ENCODE measurements at regions not wholly inside any gene's neighbourhood (a gene's known extent, or its start where the extent isn't known, plus 50 kb on each side); places are given as distances from the start of the nearest gene placed in this dataset.

- DNase-seq: no peak
Measured at GRCh38 chr3:187906416-187906815, 161.1 kb upstream of the BCL6 start.

DNA sequence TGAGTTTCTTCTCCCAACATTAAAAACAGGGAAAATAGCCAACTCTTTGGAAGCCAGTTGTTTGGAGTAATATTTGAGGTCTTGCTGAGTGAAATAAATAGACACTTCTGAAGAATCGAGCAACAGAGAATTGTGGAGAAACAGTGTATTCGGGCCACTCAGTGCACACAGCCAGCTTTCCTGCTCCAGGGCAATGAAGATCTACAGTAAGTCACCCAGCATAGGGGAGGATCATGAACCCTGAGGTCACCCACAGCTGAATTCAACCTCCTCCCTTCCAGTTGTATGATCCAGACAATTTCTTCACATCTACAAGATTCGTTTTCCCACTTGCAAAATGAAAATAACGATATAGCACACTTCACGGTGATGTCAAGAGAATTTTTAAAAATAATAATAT, 161.7 kb upstream of the BCL6 start:
- DNase-seq: no peak

DNA sequence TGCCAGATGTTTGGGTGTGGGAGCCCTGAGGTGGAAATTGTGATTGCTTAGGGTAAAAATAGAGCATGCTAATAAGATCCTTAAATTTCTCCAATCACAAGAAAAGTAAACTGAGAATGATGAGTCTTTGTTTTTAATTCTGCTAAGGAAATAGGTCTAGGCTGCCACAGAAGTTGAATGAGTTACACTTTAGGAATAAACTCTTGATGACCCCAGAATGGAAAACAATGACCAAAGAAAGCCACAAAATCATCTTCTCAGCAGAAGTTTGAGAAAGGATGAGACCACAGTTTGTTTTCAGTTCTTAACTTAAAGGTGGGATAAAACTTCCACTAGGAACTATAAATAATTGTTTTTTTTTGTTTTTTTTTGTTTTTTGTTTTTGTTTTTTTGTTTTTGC, 164.6 kb upstream of the BCL6 start:
- no peak for DNase-seq

DNA sequence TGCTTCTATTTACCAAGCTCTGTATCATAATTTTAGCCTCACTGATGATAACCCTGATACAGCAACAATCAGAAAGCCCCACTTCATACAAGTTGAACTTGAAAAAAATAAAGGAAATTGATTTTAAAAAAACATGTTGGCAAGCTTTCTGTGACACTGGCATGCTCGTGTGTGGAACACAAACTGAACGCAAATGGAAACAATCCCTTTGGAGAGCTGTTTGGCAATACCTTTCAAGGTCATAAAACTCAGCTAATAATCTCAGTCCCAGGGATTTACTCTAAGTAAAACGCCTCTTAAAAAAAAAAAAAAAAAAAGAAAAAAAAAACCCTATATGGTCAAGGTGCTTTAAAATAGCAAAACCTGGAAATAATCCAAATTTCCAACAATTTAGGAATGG, 166.7 kb upstream of the BCL6 start:
- no peak for DNase-seq

DNA sequence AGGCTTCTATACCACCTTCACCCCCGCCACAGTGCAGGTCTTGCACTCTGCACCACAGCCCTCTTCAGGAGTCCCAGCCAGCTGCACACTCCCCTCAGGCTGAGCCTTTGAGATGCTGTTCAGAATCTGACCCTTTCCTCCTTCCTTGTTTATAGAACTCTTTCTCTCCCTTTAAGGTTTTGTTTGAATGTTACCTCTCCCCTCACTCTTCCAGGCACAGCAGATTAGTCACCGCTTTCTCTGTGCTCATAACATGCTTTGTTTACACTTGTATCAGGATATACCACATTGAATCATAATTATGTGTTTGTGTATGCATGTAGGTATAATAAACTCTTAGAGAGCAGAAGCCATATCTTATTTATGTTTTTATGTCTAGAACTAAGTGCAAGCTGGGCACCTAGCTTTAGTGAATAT, 168.4 kb upstream of the BCL6 start:
- no peak for DNase-seq

DNA sequence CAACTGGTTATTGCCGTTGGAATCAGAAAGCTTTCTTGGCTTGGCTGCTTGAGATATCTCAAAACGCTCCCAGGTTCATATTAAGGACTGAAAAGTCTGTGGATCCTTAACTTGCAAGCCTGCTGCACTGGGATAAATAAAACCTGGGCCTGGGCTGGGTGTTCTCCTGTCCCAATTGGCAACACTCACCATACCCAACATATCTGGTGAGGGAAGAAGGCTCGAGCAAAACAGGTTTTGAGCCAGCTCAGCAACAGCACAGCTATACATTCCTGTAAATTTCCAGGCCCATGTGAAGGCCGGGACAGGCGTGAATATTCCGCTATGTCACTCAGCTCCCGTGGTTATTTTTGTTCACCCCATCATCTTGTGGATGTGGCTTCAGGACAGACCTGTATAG, 169.0 kb upstream of the BCL6 start:
- DNase-seq: no peak

DNA sequence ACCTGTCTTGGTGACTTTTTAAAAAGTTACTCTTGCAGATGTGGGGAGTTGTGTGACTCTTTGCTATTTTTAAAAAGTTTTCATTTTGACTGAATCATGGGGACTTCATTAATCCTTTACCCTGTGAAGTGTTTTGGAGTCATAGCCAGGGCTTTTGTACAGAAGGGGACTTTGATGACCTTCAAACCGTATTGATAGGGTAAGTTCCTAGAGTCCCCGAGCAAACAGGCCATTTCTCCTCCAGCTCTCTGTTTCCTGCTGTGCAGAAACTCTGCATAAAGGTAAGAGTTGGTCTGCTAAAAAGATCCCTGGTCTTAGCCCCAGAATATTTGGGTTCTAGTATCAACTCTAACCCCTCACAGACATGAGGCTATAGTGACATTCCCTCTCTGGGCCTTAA, 170.8 kb upstream of the BCL6 start:
- no peak for DNase-seq

GRCh38 chr3:187918081-187918644, 172.9 kb upstream of the BCL6 start:
- DNase-seq: no peak

DNA sequence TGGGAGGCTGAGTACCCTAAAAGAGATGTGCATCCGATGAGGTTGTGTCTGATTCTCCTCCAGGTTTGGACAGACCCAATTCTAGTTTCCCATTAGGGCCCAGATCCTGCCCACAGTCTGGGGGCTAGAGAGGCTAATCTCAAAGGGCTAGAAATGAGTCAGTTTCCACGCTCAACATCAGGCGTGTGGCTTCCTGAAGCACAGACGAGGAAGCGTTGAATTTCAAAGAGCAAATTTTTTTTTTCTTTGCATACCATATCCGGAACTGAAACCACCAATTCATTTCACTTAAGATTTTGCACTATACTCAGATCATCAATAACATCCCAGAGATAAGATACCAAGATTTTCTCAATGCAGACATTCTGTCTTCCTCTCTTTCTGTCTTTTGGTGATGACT, 173.8 kb upstream of the BCL6 start:
- no peak for DNase-seq

DNA sequence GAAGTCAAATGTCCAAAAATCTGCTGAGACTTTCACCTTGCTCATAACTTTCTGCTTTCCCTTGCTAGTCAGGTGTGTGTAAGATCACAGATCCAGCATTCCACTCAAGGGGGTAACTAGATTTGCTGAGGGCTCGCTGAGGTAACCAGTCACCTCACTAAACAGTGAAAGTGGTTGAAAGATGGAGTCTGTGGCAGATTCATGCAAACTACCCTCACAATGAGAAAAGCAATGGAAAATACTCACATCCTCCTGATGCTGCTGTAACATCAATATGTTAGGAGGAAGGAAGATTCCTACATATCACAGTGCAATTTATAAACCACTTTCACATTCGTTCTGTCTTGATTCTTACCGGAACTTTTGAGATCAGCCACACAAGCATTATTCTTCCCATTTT, 174.3 kb upstream of the BCL6 start:
- no peak for DNase-seq

DNA sequence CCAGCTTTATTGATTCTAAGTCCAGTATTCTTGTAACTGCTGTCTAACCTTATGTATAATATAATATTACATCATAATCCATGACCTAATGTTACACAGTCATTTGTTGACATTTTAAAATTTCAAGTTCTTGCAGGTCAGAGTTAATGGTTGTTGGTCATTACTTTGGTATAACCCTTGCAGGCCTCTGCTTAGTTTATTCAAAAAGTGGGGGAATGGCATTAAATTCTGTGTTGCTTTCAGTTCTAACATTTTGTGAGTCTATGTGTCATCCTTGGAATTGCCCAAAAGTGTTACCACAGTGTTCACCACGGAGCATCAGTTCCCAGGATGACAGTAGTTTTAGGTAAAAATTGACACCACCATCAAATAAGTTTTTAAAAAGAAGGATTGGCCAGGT, 174.8 kb upstream of the BCL6 start:
- no peak for DNase-seq

GRCh38 chr3:187920913-187921312, 175.6 kb upstream of the BCL6 start:
- no peak for DNase-seq

- DNase-seq: no peak
Measured at GRCh38 chr3:187921391-187922074, 176.3 kb upstream of the BCL6 start.

DNA sequence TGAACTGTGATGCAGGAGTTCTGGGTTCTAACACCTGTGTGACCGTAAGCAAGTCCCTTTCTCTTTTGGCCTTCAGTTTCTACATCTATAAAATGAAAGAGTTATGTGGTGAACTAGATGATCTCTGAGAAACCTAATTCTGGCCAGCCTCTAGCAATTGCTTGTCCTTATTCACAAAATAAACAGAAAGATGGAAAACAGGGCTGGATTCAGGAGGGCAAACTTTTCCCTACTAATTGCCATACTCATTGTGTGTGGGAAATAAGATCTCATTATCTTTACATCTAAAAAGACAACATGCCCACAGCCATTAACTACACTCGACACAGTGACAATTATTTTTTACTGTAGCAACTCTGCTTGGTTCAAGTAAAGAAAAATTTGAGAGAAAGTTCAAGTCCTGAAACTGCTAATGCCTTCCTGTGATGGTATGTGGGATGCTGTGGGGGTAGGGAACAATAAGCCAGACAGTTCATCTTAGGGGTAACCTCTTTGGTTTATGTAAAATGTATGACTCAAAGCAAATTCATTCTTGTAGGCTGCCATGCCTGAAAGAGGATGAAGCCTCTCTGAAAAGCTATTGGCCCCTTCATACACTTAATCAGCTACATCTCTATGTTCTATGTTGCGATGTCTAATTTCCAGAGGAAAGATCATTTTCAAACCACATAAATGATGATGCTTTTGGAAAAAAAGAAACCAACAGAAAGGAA, 177.6 kb upstream of the BCL6 start:
- no peak for DNase-seq

GRCh38 chr3:187924651-187925050, 179.4 kb upstream of the BCL6 start:
- DNase-seq: no peak

DNA sequence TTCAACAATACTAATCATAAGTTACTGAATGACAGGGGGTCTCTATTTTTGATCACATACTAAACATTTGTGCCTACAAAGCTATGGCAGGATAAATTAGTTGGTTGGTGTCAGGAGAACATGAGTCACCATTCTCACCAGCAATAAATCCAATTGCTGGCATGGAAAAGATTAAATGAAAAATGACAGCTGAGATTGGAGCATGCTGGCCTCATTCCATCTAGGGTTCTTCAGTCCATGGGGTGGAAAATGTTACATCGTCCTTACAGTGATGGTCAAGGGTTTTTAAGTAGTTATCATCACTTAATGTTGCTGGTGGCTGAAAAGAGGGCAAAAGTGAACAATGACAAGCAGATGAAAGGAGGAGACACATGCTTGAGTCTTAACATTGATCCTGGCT, 180.1 kb upstream of the BCL6 start:
- no peak for DNase-seq

GRCh38 chr3:187926620-187927019, 181.4 kb upstream of the BCL6 start:
- no peak for DNase-seq

- DNase-seq: no peak
Measured at GRCh38 chr3:187927565-187927964, 182.3 kb upstream of the BCL6 start.

DNA sequence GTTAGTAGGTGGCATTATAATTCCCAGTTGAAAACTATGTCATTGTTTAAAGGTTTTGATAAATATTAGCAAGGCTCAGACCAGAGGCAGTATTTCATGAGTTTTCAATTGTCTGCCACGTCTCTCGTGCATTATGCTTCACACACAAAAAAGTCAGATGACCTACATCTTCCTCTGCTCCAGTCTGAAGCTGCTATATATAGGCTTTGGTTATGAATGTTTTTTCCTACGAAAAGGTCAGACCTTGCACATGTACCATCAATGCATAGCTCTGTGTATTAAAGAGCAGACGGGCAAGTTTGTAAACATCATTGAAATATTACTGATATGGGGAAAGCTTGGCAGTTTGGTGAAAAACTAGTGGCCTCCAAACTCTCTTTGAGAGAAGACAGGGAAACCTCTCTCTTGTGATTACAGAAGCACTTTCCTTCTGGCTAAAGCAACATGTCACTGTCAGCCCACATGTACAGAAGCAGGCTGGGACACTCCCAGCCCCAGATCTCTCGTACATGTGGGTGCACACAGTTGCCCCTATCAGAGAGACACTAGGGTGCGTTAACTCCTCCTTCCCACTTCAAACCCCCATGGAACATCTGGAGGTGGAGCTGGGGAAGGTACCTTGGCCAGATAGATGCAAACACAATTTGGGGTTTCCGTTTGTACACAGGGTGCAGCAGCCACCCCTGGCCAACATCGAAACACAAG, 184.0 kb upstream of the BCL6 start:
- no peak for DNase-seq

- no peak for DNase-seq
Measured at GRCh38 chr3:187930021-187930420, 184.8 kb upstream of the BCL6 start.

- no peak for DNase-seq
Measured at GRCh38 chr3:187931101-187931500, 185.8 kb upstream of the BCL6 start.

GRCh38 chr3:187931770-187932278, 186.6 kb upstream of the BCL6 start:
- DNase-seq: no peak

- no peak for DNase-seq
Measured at GRCh38 chr3:187932530-187932929, 187.3 kb upstream of the BCL6 start.
